T-helper 2 cell treated with Interferon-gamma antibody and Interleukin-4, amounts not matched to agents 5 μg/mL and 100 μg/mL, for 36 hours (primary cell): ENCODE measurements at regions not wholly inside any gene's neighbourhood (a gene's known extent, or its start where the extent isn't known, plus 50 kb on each side); places are given as distances from the start of the nearest gene placed in this dataset.
"Not testable (repeated sequence)": the region's sequence is repeated elsewhere in the genome, so short reads cannot be mapped to it uniquely, and the experiment has no call there.

Experiments used
- DNase-seq: peaks from one replicate; pipeline ENCODE4 v3.0.0; 2021; ENCODE audit warnings: low spot score
- H3K27ac Mint-ChIP-seq: one replicate; pipeline ENCODE4 v1.8.0; 2021; ENCODE audit warnings: mild to moderate bottlenecking, mixed read lengths
- H3K27me3 Mint-ChIP-seq: one replicate; pipeline ENCODE4 v1.8.0; 2021; ENCODE audit warnings: low read depth, mixed read lengths
- H3K36me3 Mint-ChIP-seq: one replicate; pipeline ENCODE4 v1.8.0; 2021; ENCODE audit warnings: low read depth, mixed read lengths
- H3K4me1 Mint-ChIP-seq: one replicate; pipeline ENCODE4 v1.8.0; 2021; ENCODE audit warnings: low read depth, mixed read lengths
- H3K4me3 Mint-ChIP-seq: one replicate; pipeline ENCODE4 v1.8.0; 2022; ENCODE audit warnings: mild to moderate bottlenecking, moderate library complexity, mixed read lengths
- H3K9me3 Mint-ChIP-seq: one replicate; pipeline ENCODE4 v1.8.0; 2021; ENCODE audit warnings: mixed read lengths

DNA sequence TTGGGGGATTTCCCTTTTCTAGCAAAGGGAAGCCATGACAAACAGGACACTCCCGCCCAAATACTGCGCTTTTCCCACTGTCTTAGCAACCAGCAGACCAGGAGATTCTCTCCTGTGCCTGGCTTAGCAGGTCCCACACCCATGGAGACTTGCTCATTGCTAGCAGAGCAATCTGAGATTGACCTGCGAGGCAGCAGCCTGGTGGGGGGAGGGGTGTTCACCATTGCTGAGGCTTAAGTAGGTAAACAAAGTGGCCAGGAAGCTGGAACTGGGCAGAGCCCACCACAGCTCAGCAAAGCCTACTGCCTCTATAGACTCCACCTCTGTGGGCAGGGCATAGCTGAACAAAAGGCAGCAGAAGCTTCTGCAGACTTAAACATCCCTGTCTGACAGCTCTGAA is 279.2 kb downstream of the DEPDC1B start:
- H3K4me1 Mint-ChIP-seq, H3K4me3 Mint-ChIP-seq, DNase-seq, H3K36me3 Mint-ChIP-seq, H3K9me3 Mint-ChIP-seq, H3K27ac Mint-ChIP-seq, H3K27me3 Mint-ChIP-seq: not testable (repeated sequence)

GRCh38 chr5:60417500-60418181 is 282.3 kb downstream of the DEPDC1B start:
- H3K4me1 Mint-ChIP-seq: peaks cover 5% of the 10 kb centered on the region
- DNase-seq: no peak
- peaks cover 4% of the 10 kb centered on the region for H3K9me3 Mint-ChIP-seq
- no peak overlapping the region for H3K4me3 Mint-ChIP-seq
- H3K36me3 Mint-ChIP-seq: no peaks in the 10 kb centered on the region
- H3K27ac Mint-ChIP-seq: no peak overlapping the region
- no peaks in the 10 kb centered on the region for H3K27me3 Mint-ChIP-seq

GRCh38 chr5:60415443-60415842 is 284.5 kb downstream of the DEPDC1B start:
- peaks cover 5% of the 10 kb centered on the region for H3K4me1 Mint-ChIP-seq
- no peak overlapping the region for H3K4me3 Mint-ChIP-seq
- no peak overlapping the region for H3K27ac Mint-ChIP-seq
- peaks cover 4% of the 10 kb centered on the region for H3K9me3 Mint-ChIP-seq
- no peaks in the 10 kb centered on the region for H3K27me3 Mint-ChIP-seq
- no peak for DNase-seq
- no peaks in the 10 kb centered on the region for H3K36me3 Mint-ChIP-seq

- H3K4me1 Mint-ChIP-seq: no peaks in the 10 kb centered on the region
- H3K36me3 Mint-ChIP-seq: no peaks in the 10 kb centered on the region
- DNase-seq: no peak
- H3K9me3 Mint-ChIP-seq: no peaks in the 10 kb centered on the region
- H3K4me3 Mint-ChIP-seq: no peak overlapping the region
- no peaks in the 10 kb centered on the region for H3K27me3 Mint-ChIP-seq
- H3K27ac Mint-ChIP-seq: no peak overlapping the region
Observed at GRCh38 chr5:60410427-60410826, 289.5 kb downstream of the DEPDC1B start.

GRCh38 chr5:60404171-60404570 is 295.8 kb downstream of the DEPDC1B start:
- H3K4me3 Mint-ChIP-seq: no peak overlapping the region
- H3K27me3 Mint-ChIP-seq: no peaks in the 10 kb centered on the region
- no peak for DNase-seq
- H3K27ac Mint-ChIP-seq: no peak overlapping the region
- no peaks in the 10 kb centered on the region for H3K36me3 Mint-ChIP-seq
- H3K9me3 Mint-ChIP-seq: no peaks in the 10 kb centered on the region
- no peaks in the 10 kb centered on the region for H3K4me1 Mint-ChIP-seq

- no peaks in the 10 kb centered on the region for H3K27me3 Mint-ChIP-seq
- DNase-seq: no peak
- no peaks in the 10 kb centered on the region for H3K36me3 Mint-ChIP-seq
- no peaks in the 10 kb centered on the region for H3K9me3 Mint-ChIP-seq
- no peak overlapping the region for H3K27ac Mint-ChIP-seq
- no peaks in the 10 kb centered on the region for H3K4me1 Mint-ChIP-seq
- H3K4me3 Mint-ChIP-seq: no peak overlapping the region
Observed at GRCh38 chr5:60403343-60404006, 296.5 kb downstream of the DEPDC1B start.

DNA sequence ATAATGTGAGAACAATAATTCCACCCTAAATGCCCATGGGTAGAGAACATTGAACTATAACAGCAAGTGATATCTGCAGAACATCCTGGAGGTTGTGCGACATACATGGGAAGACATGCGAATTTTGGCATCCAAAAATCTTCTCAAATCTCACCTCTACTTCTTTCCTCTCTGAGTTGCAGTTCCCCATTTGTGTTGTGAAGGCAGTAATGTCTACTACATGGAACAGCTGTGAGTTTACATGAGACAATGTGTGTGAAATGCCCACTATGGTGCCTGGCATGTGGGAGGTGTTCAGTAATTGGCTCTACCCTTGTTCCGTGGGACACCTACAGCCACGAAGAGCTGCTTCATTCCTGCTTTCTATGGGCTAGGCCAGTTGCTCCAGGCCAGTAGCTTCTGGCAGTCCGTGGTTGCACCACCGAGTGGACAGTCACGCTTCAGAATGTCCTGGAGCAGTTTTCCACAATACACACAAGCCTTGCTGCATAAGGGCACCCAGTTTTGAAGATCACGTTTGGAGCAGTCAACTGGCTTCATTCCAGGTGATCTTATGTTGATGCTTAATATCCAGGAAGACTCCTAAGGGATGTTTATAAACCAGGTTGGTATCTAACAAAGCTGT is 297.7 kb downstream of the DEPDC1B start:
- Mint-ChIP-seq H3K36me3 (no peaks in the 10 kb centered on the region), H3K27ac (no peak overlapping the region), H3K27me3 (no peaks in the 10 kb centered on the region), H3K9me3 (no peaks in the 10 kb centered on the region), H3K4me1 (no peaks in the 10 kb centered on the region), H3K4me3 (no peak overlapping the region)
- no peak for DNase-seq

GRCh38 chr5:60401526-60401925 is 298.4 kb downstream of the DEPDC1B start:
- Mint-ChIP-seq H3K9me3 (no peaks in the 10 kb centered on the region), H3K4me1 (no peaks in the 10 kb centered on the region), H3K27ac (no peak overlapping the region), H3K27me3 (no peaks in the 10 kb centered on the region), H3K4me3 (no peak overlapping the region), H3K36me3 (no peaks in the 10 kb centered on the region)
- no peak for DNase-seq

- Mint-ChIP-seq H3K27me3 (no peaks in the 10 kb centered on the region), H3K4me1 (no peaks in the 10 kb centered on the region), H3K36me3 (no peaks in the 10 kb centered on the region), H3K27ac (no peak overlapping the region), H3K9me3 (no peaks in the 10 kb centered on the region), H3K4me3 (no peak overlapping the region)
- no peak for DNase-seq
Observed at GRCh38 chr5:60399507-60399906, 300.5 kb downstream of the DEPDC1B start.

DNA sequence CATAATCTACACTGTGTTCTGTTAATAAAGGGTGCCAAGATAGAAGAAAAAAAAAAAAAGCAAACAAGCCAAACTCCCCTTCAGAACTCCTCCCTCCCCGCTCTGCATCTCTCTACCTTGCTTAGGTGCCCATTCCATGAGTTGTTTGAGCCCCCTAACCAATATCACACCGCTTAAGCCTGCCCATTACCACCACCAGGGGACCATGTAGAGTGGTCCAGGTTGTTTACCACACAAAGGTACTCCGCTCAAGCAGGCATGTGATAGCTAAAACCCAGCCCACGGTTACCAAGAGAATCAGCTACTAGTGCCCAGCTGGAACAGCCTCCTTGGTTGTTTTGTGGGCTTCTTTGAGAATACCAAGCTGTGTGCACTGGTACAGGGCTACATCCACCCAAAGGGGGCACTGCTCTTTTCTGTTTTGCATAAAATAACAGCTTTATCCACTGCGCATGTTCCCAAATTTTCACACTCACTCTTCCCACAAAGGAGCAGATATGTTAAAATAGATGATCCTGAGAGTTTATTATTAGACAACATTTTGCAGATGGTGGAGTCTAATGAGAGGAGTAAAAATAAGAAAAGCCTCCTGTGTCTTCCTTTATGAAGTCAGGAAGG is 304.1 kb downstream of the DEPDC1B start:
- H3K36me3 Mint-ChIP-seq: no peaks in the 10 kb centered on the region
- H3K27me3 Mint-ChIP-seq: no peaks in the 10 kb centered on the region
- no peaks in the 10 kb centered on the region for H3K9me3 Mint-ChIP-seq
- no peak for DNase-seq
- H3K4me3 Mint-ChIP-seq: no peak overlapping the region
- no peak overlapping the region for H3K27ac Mint-ChIP-seq
- no peaks in the 10 kb centered on the region for H3K4me1 Mint-ChIP-seq

DNA sequence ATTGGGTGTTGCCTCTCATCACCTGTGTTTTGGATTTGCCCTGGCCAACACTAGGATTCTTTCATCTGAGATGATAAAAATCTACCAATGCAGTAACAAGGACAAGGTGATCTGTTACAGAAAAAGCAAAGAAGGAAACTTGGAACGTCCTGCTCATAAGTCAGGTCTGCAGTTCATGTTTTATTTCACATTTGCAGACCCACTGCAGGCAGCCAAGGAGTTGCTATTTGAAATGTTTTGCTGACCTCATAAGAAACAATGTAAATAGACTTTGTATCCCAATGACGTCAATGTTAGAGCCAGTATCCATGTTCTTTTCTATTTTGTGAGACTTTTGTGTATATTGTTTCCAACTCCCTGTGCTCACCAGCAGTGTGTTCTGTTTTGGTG is 312.9 kb downstream of the DEPDC1B start:
- Mint-ChIP-seq H3K9me3 (no peaks in the 10 kb centered on the region), H3K4me3 (no peak overlapping the region), H3K4me1 (peaks cover 3% of the 10 kb centered on the region), H3K36me3 (no peaks in the 10 kb centered on the region), H3K27ac (no peak overlapping the region), H3K27me3 (peaks cover 3% of the 10 kb centered on the region)
- no peak for DNase-seq

- H3K27me3 Mint-ChIP-seq: peaks cover 3% of the 10 kb centered on the region
- H3K4me1 Mint-ChIP-seq: peaks cover 3% of the 10 kb centered on the region
- DNase-seq: no peak
- no peaks in the 10 kb centered on the region for H3K36me3 Mint-ChIP-seq
- H3K4me3 Mint-ChIP-seq: no peak overlapping the region
- no peaks in the 10 kb centered on the region for H3K9me3 Mint-ChIP-seq
- H3K27ac Mint-ChIP-seq: no peak overlapping the region
Observed at GRCh38 chr5:60386436-60387050, 313.4 kb downstream of the DEPDC1B start.

GRCh38 chr5:60382716-60383115 is 317.2 kb downstream of the DEPDC1B start:
- H3K27ac Mint-ChIP-seq: no peak overlapping the region
- peaks cover 3% of the 10 kb centered on the region for H3K27me3 Mint-ChIP-seq
- DNase-seq: no peak
- H3K4me3 Mint-ChIP-seq: no peak overlapping the region
- H3K4me1 Mint-ChIP-seq: peaks cover 3% of the 10 kb centered on the region
- H3K36me3 Mint-ChIP-seq: no peaks in the 10 kb centered on the region
- H3K9me3 Mint-ChIP-seq: no peaks in the 10 kb centered on the region

GRCh38 chr5:60379907-60380306 is 320.1 kb downstream of the DEPDC1B start:
- Mint-ChIP-seq H3K4me1 (peaks cover 3% of the 10 kb centered on the region), H3K36me3 (no peaks in the 10 kb centered on the region), H3K27me3 (peaks cover 3% of the 10 kb centered on the region), H3K4me3 (no peak overlapping the region), H3K27ac (no peak overlapping the region), H3K9me3 (no peaks in the 10 kb centered on the region)
- no peak for DNase-seq
